Globus pallidus (tissue), 1 donor: ENCODE measurements at regions not wholly inside any gene's neighbourhood (a gene's known extent, or its start where the extent isn't known, plus 50 kb on each side); places are given as distances from the start of the nearest gene placed in this dataset.
A peak's percentile ranks its signal among the peaks of the same experiment; 100 is the strongest.
"Not testable (repeated sequence)": the region's sequence is repeated elsewhere in the genome, so short reads cannot be mapped to it uniquely, and the experiment has no call there.

Experiments used
- DNase-seq: peaks from one replicate; pipeline ENCODE4 v3.0.0-alpha.2; 2015; ENCODE audit warnings: low spot score

- no peak for DNase-seq
Measured at GRCh38 chrX:45577361-45577760, 376.7 kb upstream of the DIPK2B start.

GRCh38 chrX:45571453-45571852 lies 370.8 kb upstream of the DIPK2B start:
- no peak for DNase-seq

DNA sequence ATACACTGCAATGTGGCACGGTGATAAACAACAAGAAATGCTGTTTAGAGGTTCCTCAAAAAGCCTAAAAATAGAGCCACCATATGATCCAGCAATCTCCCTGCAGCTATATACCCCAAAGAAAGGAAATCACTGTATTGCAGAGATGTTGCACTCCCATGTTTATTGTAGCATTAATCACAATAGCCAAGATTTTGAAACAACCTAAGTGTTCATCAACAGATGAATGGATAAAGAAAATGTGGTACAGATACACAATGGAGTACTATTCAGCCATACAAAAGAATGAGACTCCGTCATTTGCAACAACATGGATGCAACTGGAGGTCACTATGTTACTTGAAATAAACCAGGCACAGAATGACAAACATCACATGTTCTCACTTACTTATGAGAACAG lies 365.8 kb upstream of the DIPK2B start:
- no peak for DNase-seq

GRCh38 chrX:45557387-45557786 lies 356.7 kb upstream of the DIPK2B start:
- DNase-seq, result no peak

GRCh38 chrX:45554736-45555135 lies 354.1 kb upstream of the DIPK2B start:
- no peak for DNase-seq

DNA sequence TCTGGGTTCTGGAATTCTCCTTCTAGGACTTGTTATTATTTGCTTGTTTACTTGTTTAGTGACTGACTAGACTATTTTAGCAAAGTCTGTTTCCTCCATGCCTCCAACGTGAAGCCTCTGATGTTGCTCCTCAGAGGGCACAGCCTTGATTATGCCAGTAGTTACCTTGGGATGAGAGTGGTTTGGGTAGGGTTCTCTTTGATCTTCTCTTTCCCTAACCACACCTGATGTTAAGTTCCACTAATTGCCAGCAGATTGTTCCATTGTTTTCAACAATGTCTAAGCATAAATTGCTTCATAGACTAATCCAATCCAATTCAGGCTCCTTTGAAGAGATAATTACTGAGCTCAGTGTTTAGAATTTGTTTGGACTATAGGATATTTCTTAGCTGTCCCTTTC lies 352.7 kb upstream of the DIPK2B start:
- DNase-seq, result no peak

GRCh38 chrX:45546697-45547096 lies 346.0 kb upstream of the DIPK2B start:
- DNase-seq, result not testable (repeated sequence)

DNA sequence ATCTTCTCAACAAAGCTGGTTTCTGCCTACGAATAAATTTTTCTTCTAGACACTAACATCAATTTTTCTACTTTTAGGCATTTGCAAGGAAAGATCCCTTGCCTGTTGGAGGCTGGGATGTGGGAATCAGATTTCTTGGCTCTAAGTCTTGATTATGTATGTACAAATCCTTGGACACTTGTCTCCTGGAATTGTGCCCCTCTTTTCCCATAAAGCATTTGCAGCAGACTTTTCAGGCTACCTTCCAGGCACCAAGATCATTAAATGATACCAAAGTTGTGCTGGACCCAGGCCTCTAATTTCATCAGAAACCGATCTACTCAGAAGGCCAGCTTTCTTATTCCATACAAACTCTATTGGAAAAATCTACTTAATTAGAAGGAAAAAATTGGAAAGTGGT lies 339.5 kb upstream of the DIPK2B start:
- no peak for DNase-seq

GRCh38 chrX:45537936-45538335 lies 337.3 kb upstream of the DIPK2B start:
- DNase-seq, result no peak

- no peak for DNase-seq
Measured at GRCh38 chrX:45527834-45528233, 327.2 kb upstream of the DIPK2B start.

DNA sequence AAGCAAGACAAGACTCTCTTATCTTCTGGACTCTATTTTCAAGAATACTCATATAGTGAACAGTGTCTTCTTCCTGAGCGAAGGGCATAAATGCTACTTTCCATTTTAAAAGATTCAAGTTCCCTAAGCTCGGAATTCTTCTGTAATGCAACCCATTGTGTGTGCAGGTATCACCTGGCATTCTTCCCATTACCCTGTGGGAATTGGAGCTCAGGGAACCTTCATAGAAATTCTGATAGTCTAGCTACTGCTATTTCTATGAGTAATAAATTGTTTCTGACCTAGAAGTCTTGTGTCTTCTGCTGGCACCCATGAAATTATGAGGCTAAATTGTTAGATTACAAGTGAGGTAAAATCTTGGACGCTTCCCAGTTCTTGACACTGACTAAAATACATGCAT lies 324.1 kb upstream of the DIPK2B start:
- DNase-seq, result no peak

DNA sequence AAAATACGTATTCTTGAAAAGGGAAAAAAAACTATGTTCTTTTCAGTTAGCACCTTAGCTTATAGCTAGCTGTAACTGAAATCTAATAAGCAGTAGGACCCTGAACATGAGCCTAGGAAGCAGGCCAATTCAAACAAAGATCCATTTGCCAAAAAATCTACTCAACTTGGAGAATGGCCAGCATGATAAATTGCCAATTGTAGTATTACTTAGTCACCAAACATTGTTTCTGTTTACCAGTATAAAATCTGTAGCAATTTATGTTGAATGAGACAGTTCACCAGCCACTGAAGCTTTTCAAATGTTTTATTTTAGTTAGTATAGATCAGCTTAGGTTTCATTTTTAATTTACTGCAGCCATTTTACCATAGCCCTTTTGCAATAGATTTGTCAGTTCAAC lies 323.6 kb upstream of the DIPK2B start:
- no peak for DNase-seq

DNA sequence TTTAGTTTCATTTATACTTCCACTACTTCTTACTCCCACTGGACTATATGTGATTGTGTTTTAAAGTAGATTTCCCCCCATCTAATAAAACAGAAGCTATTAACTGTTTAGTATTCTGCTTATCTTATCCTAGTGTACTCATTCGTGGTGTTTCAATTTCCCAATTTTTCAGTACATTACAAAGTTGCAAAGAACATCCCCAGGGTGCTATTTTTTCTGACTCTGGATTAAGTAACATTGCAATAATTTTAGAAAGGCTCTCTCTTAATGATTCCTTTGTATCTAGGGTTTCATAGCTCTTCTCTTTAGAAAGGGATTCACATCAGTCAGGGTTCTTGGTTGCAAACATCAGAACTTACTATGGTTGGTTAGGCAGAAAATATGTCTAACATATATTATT lies 317.9 kb upstream of the DIPK2B start:
- DNase-seq, result no peak

GRCh38 chrX:45517090-45517973 lies 316.7 kb upstream of the DIPK2B start:
- DNase-seq, result no peak

DNA sequence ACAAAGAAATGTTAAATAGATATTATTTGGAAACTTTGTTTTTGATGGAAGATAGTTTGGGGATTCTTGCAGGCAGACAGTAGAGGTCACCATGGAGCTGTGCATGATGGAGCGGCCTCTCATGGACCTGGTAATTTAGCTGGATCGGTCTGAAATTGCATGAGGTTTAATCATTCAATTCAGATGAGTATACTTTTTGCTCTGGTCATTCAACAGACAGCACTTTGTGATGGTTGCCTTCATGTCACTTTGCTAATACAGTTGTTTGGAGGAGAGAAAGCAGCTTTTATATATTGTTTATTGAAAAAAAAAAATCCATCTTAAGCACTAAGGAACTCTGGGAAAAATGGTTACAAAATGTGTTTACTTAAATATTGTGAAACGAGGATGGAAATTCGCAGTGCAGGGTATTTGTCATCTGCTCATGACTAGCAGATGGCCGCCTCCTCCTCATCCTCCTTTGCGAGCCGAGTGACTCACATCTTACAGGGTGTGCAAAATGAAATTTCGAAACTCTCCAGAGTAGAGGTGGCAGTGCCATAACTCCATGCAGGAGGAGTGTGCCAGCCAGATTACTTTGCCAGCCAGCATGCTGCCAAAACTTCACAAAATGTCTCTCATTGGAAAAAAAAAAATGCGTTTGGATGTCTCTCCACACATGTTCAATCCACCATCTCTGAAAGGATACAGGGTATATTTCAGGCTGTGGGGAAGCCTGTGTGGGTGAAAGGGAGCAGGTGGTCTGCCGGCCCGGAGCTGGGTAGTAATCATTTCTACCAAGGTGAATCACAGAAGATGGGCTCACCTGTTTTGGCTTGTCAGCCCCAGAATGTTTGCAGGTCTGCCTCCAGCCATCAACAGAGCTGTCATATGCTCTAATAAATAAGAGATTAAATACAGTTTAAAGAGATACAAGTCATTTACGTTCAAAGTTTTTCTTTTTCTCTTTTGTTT lies 314.9 kb upstream of the DIPK2B start:
- peak; percentile 16 for DNase-seq

- no peak for DNase-seq
Measured at GRCh38 chrX:45513042-45513441, 312.4 kb upstream of the DIPK2B start.

DNA sequence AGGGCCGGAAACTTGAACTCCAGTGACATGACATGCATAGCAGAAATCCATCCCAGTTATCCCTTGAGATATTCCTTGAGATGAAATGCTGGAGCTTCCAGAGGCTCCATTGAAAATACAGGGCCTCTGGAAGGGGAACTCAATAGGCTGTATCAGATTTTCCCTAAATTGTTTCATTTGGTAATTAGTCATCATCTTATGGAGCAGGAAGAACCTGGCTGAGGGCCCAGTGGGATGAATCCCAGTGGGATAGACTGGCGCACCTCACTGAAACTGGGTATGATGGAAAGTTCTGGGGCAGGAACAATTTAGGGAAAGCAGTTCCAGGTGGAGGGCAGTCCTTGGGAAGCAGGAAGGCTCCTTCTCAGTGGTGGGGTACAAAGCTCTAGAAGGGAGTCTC lies 307.8 kb upstream of the DIPK2B start:
- DNase-seq, result no peak

- DNase-seq, result no peak
Measured at GRCh38 chrX:45506149-45506730, 305.6 kb upstream of the DIPK2B start.

GRCh38 chrX:45505214-45505613 lies 304.5 kb upstream of the DIPK2B start:
- DNase-seq, result no peak

GRCh38 chrX:45503787-45504362 lies 303.2 kb upstream of the DIPK2B start:
- not testable (repeated sequence) for DNase-seq

GRCh38 chrX:45502396-45502795 lies 301.7 kb upstream of the DIPK2B start:
- no peak for DNase-seq

- DNase-seq, result no peak
Measured at GRCh38 chrX:45497290-45497689, 296.6 kb upstream of the DIPK2B start.
